IMR-90 (cell line): ENCODE measurements at regions not wholly inside any gene's neighbourhood (a gene's known extent, or its start where the extent isn't known, plus 50 kb on each side); places are given as distances from the start of the nearest gene placed in this dataset.

Experiments used
- SMC3 ChIP-seq: fragments of 150-350 bp; IDR thresholded peaks from 2 replicates; pipeline ENCODE4 v1.6.1; 2016; ENCODE audit warnings: low read depth, mild to moderate bottlenecking, antibody characterized with exemption, low read length, moderate library complexity
- TF ChIP-seq, protein P1 (sequence below): conservative IDR thresholded peaks from 2 replicates; pipeline ENCODE4 v1.5.1; 2012; ENCODE audit warnings: mild to moderate bottlenecking, low read depth, low read length, improper control_type of control experiment

DNA sequence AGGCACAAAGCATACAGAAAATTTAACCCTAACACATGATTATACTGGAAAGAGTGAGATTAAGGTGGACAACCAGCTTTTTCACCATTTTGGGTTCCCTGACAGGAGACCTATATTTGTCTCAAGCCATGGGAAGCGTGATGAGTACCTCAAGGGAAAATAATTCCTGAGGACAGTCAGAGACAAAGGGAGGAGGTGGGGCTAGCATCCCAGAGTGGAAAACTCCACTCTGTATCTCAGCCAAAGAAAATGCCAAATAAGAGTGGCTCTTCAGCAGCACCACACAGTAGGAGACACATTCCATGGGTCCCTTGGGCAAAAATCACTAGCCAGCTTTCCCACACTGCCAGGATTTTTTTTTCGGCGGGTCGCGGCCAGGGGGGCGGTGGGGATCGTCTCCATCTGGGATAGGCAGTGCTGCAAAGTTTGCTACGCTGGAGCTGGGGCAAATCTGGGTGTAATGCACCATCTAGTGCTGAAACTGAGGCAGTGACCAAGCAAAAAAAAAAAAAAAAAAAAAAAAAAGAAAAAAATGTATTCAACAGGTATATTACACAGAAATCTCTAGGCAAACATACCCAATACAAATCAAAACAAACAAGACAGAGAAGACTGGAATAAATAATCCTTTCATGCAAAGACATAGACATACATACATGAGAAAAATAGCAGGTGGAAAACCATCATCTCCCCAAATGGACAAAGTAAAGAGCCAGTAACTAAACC is 77.3 kb upstream of the SLC35F1 start:
- TF ChIP-seq, protein P1, sequence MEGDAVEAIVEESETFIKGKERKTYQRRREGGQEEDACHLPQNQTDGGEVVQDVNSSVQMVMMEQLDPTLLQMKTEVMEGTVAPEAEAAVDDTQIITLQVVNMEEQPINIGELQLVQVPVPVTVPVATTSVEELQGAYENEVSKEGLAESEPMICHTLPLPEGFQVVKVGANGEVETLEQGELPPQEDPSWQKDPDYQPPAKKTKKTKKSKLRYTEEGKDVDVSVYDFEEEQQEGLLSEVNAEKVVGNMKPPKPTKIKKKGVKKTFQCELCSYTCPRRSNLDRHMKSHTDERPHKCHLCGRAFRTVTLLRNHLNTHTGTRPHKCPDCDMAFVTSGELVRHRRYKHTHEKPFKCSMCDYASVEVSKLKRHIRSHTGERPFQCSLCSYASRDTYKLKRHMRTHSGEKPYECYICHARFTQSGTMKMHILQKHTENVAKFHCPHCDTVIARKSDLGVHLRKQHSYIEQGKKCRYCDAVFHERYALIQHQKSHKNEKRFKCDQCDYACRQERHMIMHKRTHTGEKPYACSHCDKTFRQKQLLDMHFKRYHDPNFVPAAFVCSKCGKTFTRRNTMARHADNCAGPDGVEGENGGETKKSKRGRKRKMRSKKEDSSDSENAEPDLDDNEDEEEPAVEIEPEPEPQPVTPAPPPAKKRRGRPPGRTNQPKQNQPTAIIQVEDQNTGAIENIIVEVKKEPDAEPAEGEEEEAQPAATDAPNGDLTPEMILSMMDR, result peak; percentile 56
- TF ChIP-seq SMC3, result peak; percentile 53
